Stomach (tissue), 8 donors: ENCODE measurements at regions not wholly inside any gene's neighbourhood (a gene's known extent, or its start where the extent isn't known, plus 50 kb on each side); places are given as distances from the start of the nearest gene placed in this dataset.

Source experiments
- DNase-seq, 2 donors: peaks; one replicate each; pipeline versions ENCODE4 v3.0.0 to v3.0.0-alpha.2; 2013 to 2019
- H3K27ac ChIP-seq, 5 donors: fragments of 200-600 bp in 4 of 5; sonication (generic) in 4 of 5; one replicate each; pipeline ENCODE4 v1.5.1; 2013 to 2019; ENCODE audit warnings: mild to moderate bottlenecking in 1 of 5, moderate library complexity in 1 of 5
- H3K27me3 ChIP-seq, 3 donors: fragments of 200-600 bp; sonication (generic); one replicate each; pipeline ENCODE4 v1.5.1; 2017 to 2019; ENCODE audit warnings: mixed run types in 1 of 3
- H3K36me3 ChIP-seq, 4 donors: fragments of 200-600 bp; sonication (generic); 1 replicate in 3 of 4; 2 replicates in 1 of 4; pipeline ENCODE4 v1.5.1; 2016 to 2019
- H3K4me1 ChIP-seq, 4 donors: fragments of 200-600 bp; sonication (generic); one replicate each; pipeline ENCODE4 v1.5.1; 2016 to 2019
- H3K4me3 ChIP-seq, 4 donors: fragments of 200-600 bp; sonication (generic) in 3 of 4; one replicate each; pipeline ENCODE4 v1.5.1; 2016 to 2019; ENCODE audit warnings: mild to moderate bottlenecking in 1 of 4
- H3K9me3 ChIP-seq, 4 donors: fragments of 200-600 bp; sonication (generic); one replicate each; pipeline ENCODE4 v1.5.1; 2016 to 2019
- CTCF ChIP-seq, 7 experiments: fragments of 450-650 bp in 4 of 7; fragments of 200-600 bp in 3 of 7; sonication (generic) in 3 of 7; IDR thresholded peaks; one replicate each; pipeline ENCODE4 v1.5.1; 2016 to 2019; ENCODE audit warnings: antibody characterized with exemption in 7 of 7, control low read depth in 2 of 7, mild to moderate bottlenecking in 1 of 7
- EP300 ChIP-seq: sonication (generic); formaldehyde crosslinking; IDR thresholded peaks from one replicate; pipeline ENCODE4 v1.6.1; 2017; ENCODE audit warnings: antibody characterized with exemption
- POLR2A ChIP-seq, 4 donors: fragments of 450-650 bp; IDR thresholded peaks; one replicate each; pipeline ENCODE4 v1.6.1; 2016; ENCODE audit warnings: antibody characterized with exemption in 4 of 4, control low read depth in 2 of 4, mild to moderate bottlenecking in 1 of 4, moderate library complexity in 1 of 4
- POLR2AphosphoS5 ChIP-seq, 3 donors: sonication (generic); formaldehyde crosslinking; IDR thresholded peaks; one replicate each; pipeline ENCODE4 v1.6.1; 2016; ENCODE audit warnings: antibody characterized with exemption in 3 of 3
- WGBS, 5 donors: extraction: QIAGEN DNeasy Blood & Tissue Kit in 3 of 5; methylation state at CpG; one replicate each; pipeline versions ENCODE4 v1.1.5 to v1.1.7; 2013 to 2018; 5-methylcytosine and 5-hydroxymethylcytosine counted together
- intact Hi-C: fragments of 100-400 bp; cut with DNase I; formaldehyde crosslinking; loops from one replicate; pipeline ENCODE4 v1.15.1; 2023; ENCODE audit warnings: low total_unique reads
- donor health status: healthy with polysubstance abuse.
- donor health status: Bipolar disorder and iron deficiency.
- donor health status: healthy.

GRCh38 chr3:28844298-28845005 is 436.4 kb upstream of the RBMS3 start:
- no peak for TF ChIP-seq EP300
- 83 to 93% (median 92%) methylated on average over 12 of the region's 12 CpGs for WGBS, 5 donors
- Histone ChIP-seq H3K27ac (no peak overlapping the region), H3K27me3 (no peaks in the 10 kb centered on the region), H3K36me3 (no peaks in the 10 kb centered on the region), H3K4me3 (no peak overlapping the region), H3K4me1 (no peaks in the 10 kb centered on the region), H3K9me3 (no peaks in the 10 kb centered on the region)
- no peak for DNase-seq
- intact Hi-C loops = no loop called here

GRCh38 chr3:28845006-28845324 is 435.9 kb upstream of the RBMS3 start:
- DNase-seq = no peak
- Histone ChIP-seq H3K4me1 (no peaks in the 10 kb centered on the region), H3K4me3 (no peak overlapping the region), H3K27ac (no peak overlapping the region), H3K27me3 (no peaks in the 10 kb centered on the region), H3K36me3 (no peaks in the 10 kb centered on the region), H3K9me3 (no peaks in the 10 kb centered on the region)
- intact Hi-C loops = no loop called here
- 89 to 97% (median 94%) methylated on average over 3 to 4 of the region's 4 CpGs for WGBS, 5 donors
- TF ChIP-seq CTCF (IDR thresholded peaks at IDR 0.05) = no peak
- TF ChIP-seq POLR2AphosphoS5 (IDR thresholded peaks at IDR 0.05) = no peak
- TF ChIP-seq EP300 = no peak
- no peak for TF ChIP-seq POLR2A (IDR thresholded peaks at IDR 0.05)

GRCh38 chr3:28846971-28847478 is 433.8 kb upstream of the RBMS3 start:
- no peaks in the 10 kb centered on the region for H3K4me1 ChIP-seq
- H3K9me3 ChIP-seq = no peaks in the 10 kb centered on the region
- no peaks in the 10 kb centered on the region for H3K27me3 ChIP-seq
- no peak overlapping the region for H3K4me3 ChIP-seq
- no peak for TF ChIP-seq EP300
- no peak for TF ChIP-seq POLR2AphosphoS5 (IDR thresholded peaks at IDR 0.05)
- TF ChIP-seq POLR2A (IDR thresholded peaks at IDR 0.05) = no peak
- no peak for TF ChIP-seq CTCF (IDR thresholded peaks at IDR 0.05)
- H3K27ac ChIP-seq = no peak overlapping the region
- intact Hi-C loops = no loop called here
- 60 to 73% (median 66%) methylated on average over 14 of the region's 14 CpGs for WGBS, 5 donors
- no peaks in the 10 kb centered on the region for H3K36me3 ChIP-seq
- no peak for DNase-seq

GRCh38 chr3:28847736-28848135 is 433.1 kb upstream of the RBMS3 start:
- no peaks in the 10 kb centered on the region for H3K27me3 ChIP-seq
- DNase-seq = no peak
- no peaks in the 10 kb centered on the region for H3K9me3 ChIP-seq
- intact Hi-C loops = no loop called here
- no peak for TF ChIP-seq POLR2AphosphoS5 (IDR thresholded peaks at IDR 0.05)
- TF ChIP-seq EP300 = no peak
- no peak for TF ChIP-seq POLR2A (IDR thresholded peaks at IDR 0.05)
- TF ChIP-seq CTCF (IDR thresholded peaks at IDR 0.05) = no peak
- WGBS, 5 donors = 55 to 74% (median 66%) methylated on average over 4 of the region's 4 CpGs
- no peak overlapping the region for H3K27ac ChIP-seq
- H3K4me1 ChIP-seq = no peaks in the 10 kb centered on the region
- no peaks in the 10 kb centered on the region for H3K36me3 ChIP-seq
- H3K4me3 ChIP-seq = no peak overlapping the region

- Histone ChIP-seq H3K27ac (no peak overlapping the region), H3K27me3 (no peaks in the 10 kb centered on the region), H3K4me3 (no peak overlapping the region), H3K9me3 (no peaks in the 10 kb centered on the region), H3K36me3 (no peaks in the 10 kb centered on the region), H3K4me1 (no peaks in the 10 kb centered on the region)
- DNase-seq = no peak
- TF ChIP-seq POLR2AphosphoS5 (IDR thresholded peaks at IDR 0.05) (no peak), POLR2A (IDR thresholded peaks at IDR 0.05) (no peak), CTCF (IDR thresholded peaks at IDR 0.05) (no peak), EP300 (no peak)
- 88 to 100% (median 92%) methylated on average over 1 of the region's 1 CpG for WGBS, 5 donors
- intact Hi-C loops = no loop called here
Measured at GRCh38 chr3:28850186-28850585, 430.7 kb upstream of the RBMS3 start.
